GM12878 (cell line): ENCODE measurements at regions not wholly inside any gene's neighbourhood (a gene's known extent, or its start where the extent isn't known, plus 50 kb on each side); places are given as distances from the start of the nearest gene placed in this dataset.

Experiments
- ATAC-seq: fragments of 200-7000 bp; cut with Tn5 transposase; 3 replicates; pipeline ENCODE4 v1.9.1; 2020; ENCODE audit warnings: mild to moderate bottlenecking, moderate library complexity
- BruUV-seq: library from RNA; stranded (reverse); fragments of 400-500 nt; replicated peaks from 2 replicates; lab custom pipeline; 2021; lab: Mats Ljungman, UMichigan
- CTCF ChIA-PET: fragments of 300-600 bp; sonication (Branson Sonifier 250); formaldehyde crosslinking; extraction: SDS; loops from one replicate; lab custom pipeline; 2021; ENCODE audit warnings: inconsistent platforms; lab: Yijun Ruan, JAX
- POLR2A ChIA-PET: fragments of 350-600 bp; formaldehyde crosslinking; extraction: SDS; loops from one replicate; lab custom pipeline; 2021; ENCODE audit warnings: inconsistent platforms; lab: Charles Lee
- RAD21 ChIA-PET: fragments of 300-600 bp; sonication (Branson Sonifier 250); formaldehyde crosslinking; loops from one replicate; lab custom pipeline; 2023; ENCODE audit warnings: antibody characterized with exemption; ENCODE audit not compliant: unreplicated experiment; lab: Charles Lee
- SMC1A ChIA-PET: fragments of 300-600 bp; sonication (Branson Sonifier 250); formaldehyde crosslinking; loops from one replicate; lab custom pipeline; 2023; ENCODE audit not compliant: unreplicated experiment, uncharacterized antibody; lab: Charles Lee
- DNase-seq: peaks from one replicate; pipeline ENCODE4 v3.0.0-alpha.2; 2011; ENCODE audit warnings: low read depth, low spot score
- FAIRE-seq: peaks from 3 replicates; lab custom pipeline; 2011; peaks lifted over from hg19 to GRCh38; lab: Jason Lieb, UNC
- H2AFZ ChIP-seq: 2 replicates; pipeline ENCODE4 v1.6.0; 2011; ENCODE audit warnings: low read depth, low read length, control low read depth; ENCODE audit not compliant: control insufficient read depth
- H3K27ac ChIP-seq: 2 replicates; pipeline ENCODE4 v1.5.1; 2011; ENCODE audit warnings: control low read depth; ENCODE audit not compliant: control insufficient read depth, insufficient read depth
- H3K27me3 ChIP-seq, 2 experiments: replicated peaks in 1 of 2; 2 replicates each; pipeline versions ENCODE4 v1.6.0 to v1.6.1; 2011; ENCODE audit warnings: low read length in 1 of 2; ENCODE audit not compliant: control insufficient read depth in 2 of 2, insufficient read depth in 2 of 2
- H3K36me3 ChIP-seq, 2 experiments: 2 replicates each; pipeline ENCODE4 v1.5.1; 2011; ENCODE audit warnings: low read length in 1 of 2; ENCODE audit not compliant: control insufficient read depth in 2 of 2, insufficient read depth in 2 of 2
- H3K4me1 ChIP-seq: 2 replicates; pipeline ENCODE4 v1.6.1; 2011; ENCODE audit warnings: mild to moderate bottlenecking, low read length, moderate library complexity, mixed read lengths; ENCODE audit not compliant: control insufficient read depth, insufficient read depth
- H3K4me2 ChIP-seq: 2 replicates; pipeline ENCODE4 v1.6.0; 2011; ENCODE audit warnings: control low read depth; ENCODE audit not compliant: control insufficient read depth, insufficient read depth
- H3K4me3 ChIP-seq: fragments of 200-600 bp; sonication (generic); 2 replicates; pipeline ENCODE4 v1.5.1; 2016
- H3K79me2 ChIP-seq: 2 replicates; pipeline ENCODE4 v1.6.0; 2011; ENCODE audit warnings: low read length; ENCODE audit not compliant: control insufficient read depth, insufficient read depth
- H3K9ac ChIP-seq: 2 replicates; pipeline ENCODE4 v1.8.0; 2011; ENCODE audit warnings: low read length, control low read depth, mixed read lengths; ENCODE audit not compliant: control insufficient read depth, insufficient read depth
- H3K9me3 ChIP-seq: replicated peaks from 3 replicates; pipeline ENCODE4 v1.5.1; 2011; ENCODE audit warnings: mild to moderate bottlenecking, low read length; ENCODE audit not compliant: control insufficient read depth, insufficient read depth
- H4K20me1 ChIP-seq: 2 replicates; pipeline ENCODE4 v1.6.0; 2011; ENCODE audit not compliant: control insufficient read depth, insufficient read depth
- CUX1 ChIP-seq: IDR thresholded peaks from 2 replicates; pipeline ENCODE4 v1.6.1; 2012; ENCODE audit warnings: improper control_type of control experiment, low read depth, low read length; ENCODE audit not compliant: insufficient replicate concordance
- MEF2B ChIP-seq: fragments of 450-650 bp; IDR thresholded peaks from 2 replicates; pipeline ENCODE4 v1.6.1; 2018; ENCODE audit warnings: mild to moderate bottlenecking, moderate library complexity; ENCODE audit not compliant: partially characterized antibody, poor library complexity, severe bottlenecking
- WGBS: methylation state at CpG from one replicate; pipeline ENCODE4 v1.1.6; 2016; ENCODE audit warnings: low lambda C conversion rate; ENCODE audit not compliant: insufficient replicate concordance, insufficient coverage; ENCODE audit errors: missing lambda C conversion rate; 5-methylcytosine and 5-hydroxymethylcytosine counted together
- in situ Hi-C: fragments of 300-500 bp; cut with MboI; formaldehyde crosslinking; loops from 9 replicates; pipeline ENCODE4 v1.14.3; 2018; ENCODE audit warnings: mixed read lengths
- intact Hi-C: fragments of 100-400 bp; cut with micrococcal nuclease; formaldehyde crosslinking; loops from one replicate; pipeline ENCODE4 v1.14.2; 2022; ENCODE audit not compliant: unreplicated experiment

- CTCF ChIA-PET: no interaction called here
- no peaks in the 10 kb centered on the region for H4K20me1 ChIP-seq
- FAIRE-seq: no peak
Observed at GRCh38 chr10:123943307-123943706, 51.7 kb upstream of the CPXM2 start.

More at GRCh38 chr10:123943307-123943706, 51.7 kb upstream of the CPXM2 start:
- Histone ChIP-seq H3K9ac (no peak overlapping the region), H3K27ac (no peak overlapping the region), H3K4me2 (no peak overlapping the region), H2AFZ (no peak overlapping the region), H3K79me2 (no peaks in the 10 kb centered on the region), H3K4me1 (no peaks in the 10 kb centered on the region), H3K36me3 (no peaks in the 10 kb centered on the region), H3K4me3 (no peak overlapping the region), H3K27me3 (no peaks in the 10 kb centered on the region; a peak in 1 of 4 replicates), H3K9me3 (no peaks in the 10 kb centered on the region)
- no TSS peak for BruUV-seq
- DNase-seq: no peak
- WGBS: 0% methylated on average over 3 of the region's 3 CpGs
- in situ Hi-C loops (no loop called here), intact Hi-C loops (no loop called here)
- peak; percentile 26 for ATAC-seq
- ChIA-PET POLR2A (no interaction called here), RAD21 (no interaction called here), SMC1A (interaction anchor here (1.1 kb wide), 1 partner anchor 378 kb away, joined by 3 read pairs; no protein-coding TSS in a partner anchor)
- TF ChIP-seq CUX1: no peak
- TF ChIP-seq MEF2B: peak; percentile 66
